ENCODE measurements at regions not wholly inside any gene's neighbourhood (a gene's known extent, or its start where the extent isn't known, plus 50 kb on each side); places are given as distances from the start of the nearest gene placed in this dataset.

- no peak overlapping the region for H3K9ac ChIP-seq (ENCODE audit: low read length)
- H3K9me3 ChIP-seq (ENCODE audit: low read length) = peaks cover 18% of the 10 kb centered on the region
- H3K4me1 ChIP-seq (ENCODE audit: low read length) = no peaks in the 10 kb centered on the region
- no peak overlapping the region for H3K4me3 ChIP-seq (ENCODE audit: low read length)
- no peaks in the 10 kb centered on the region for H3K79me2 ChIP-seq (ENCODE audit: low read length)
- H3K27ac ChIP-seq (ENCODE audit: low read length) = no peak overlapping the region
- no peak for DNase-seq
- H3K4me2 ChIP-seq (ENCODE audit: low read depth, low read length, poor library complexity, severe bottlenecking) = no peak overlapping the region
- H4K20me1 ChIP-seq (ENCODE audit: insufficient read depth, low read depth, low read length) = no peaks in the 10 kb centered on the region
- H2AFZ ChIP-seq (ENCODE audit: low read length) = no peak overlapping the region
- H3K9me2 ChIP-seq (replicated peaks; ENCODE audit: insufficient read depth, low read length) = no peaks in the 10 kb centered on the region; the same call in 1 of the 2 replicates
- no peaks in the 10 kb centered on the region for H3K27me3 ChIP-seq (ENCODE audit: low read length)
- no peaks in the 10 kb centered on the region for H3K36me3 ChIP-seq (ENCODE audit: insufficient read depth, low read length)
Measured at GRCh38 chr12:18008642-18009041, 81.4 kb downstream of the RERGL start.

DNA sequence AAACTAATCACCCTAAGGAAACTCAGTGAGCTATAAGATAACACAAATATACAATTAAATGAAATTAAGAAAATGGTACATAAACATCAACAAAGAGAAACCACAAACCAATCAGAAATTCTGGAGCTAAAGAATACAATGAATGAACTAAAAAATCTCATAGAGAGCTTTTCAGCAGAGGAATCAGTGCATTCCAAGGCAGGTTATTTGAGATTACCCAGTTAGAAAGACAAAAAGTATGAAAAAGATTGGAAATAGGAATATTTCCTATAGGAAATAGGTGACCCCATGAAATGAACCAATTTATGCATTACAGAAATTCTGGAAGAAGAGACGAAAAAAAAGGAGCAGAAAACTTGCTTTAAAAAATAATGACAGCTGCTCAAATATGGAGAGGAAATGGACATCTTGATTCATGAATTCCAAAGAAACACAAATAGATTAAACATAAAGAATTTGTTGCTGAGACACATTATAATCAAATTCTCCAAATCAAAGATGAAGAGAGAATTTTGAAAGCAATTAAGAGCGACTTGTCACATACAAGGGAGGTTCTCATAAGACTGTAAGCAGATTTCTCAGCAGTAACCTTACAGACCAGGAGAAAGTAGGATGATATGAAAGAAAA lies 90.7 kb downstream of the RERGL start:
- Histone ChIP-seq H4K20me1 (ENCODE audit: insufficient read depth, low read depth, low read length) (no peaks in the 10 kb centered on the region), H3K4me3 (ENCODE audit: low read length) (no peak overlapping the region), H3K79me2 (ENCODE audit: low read length) (no peaks in the 10 kb centered on the region), H3K27me3 (ENCODE audit: low read length) (no peaks in the 10 kb centered on the region), H3K4me1 (ENCODE audit: low read length) (no peaks in the 10 kb centered on the region), H3K9me3 (ENCODE audit: low read length) (peaks cover 44% of the 10 kb centered on the region), H3K9me2 (replicated peaks; ENCODE audit: insufficient read depth, low read length) (no peaks in the 10 kb centered on the region), H3K4me2 (ENCODE audit: low read depth, low read length, poor library complexity, severe bottlenecking) (no peak overlapping the region), H3K9ac (ENCODE audit: low read length) (no peak overlapping the region), H3K27ac (ENCODE audit: low read length) (no peak overlapping the region), H3K36me3 (ENCODE audit: insufficient read depth, low read length) (no peaks in the 10 kb centered on the region), H2AFZ (ENCODE audit: low read length) (no peak overlapping the region)
- no peak for DNase-seq

GRCh38 chr12:17992002-17992656 lies 97.9 kb downstream of the RERGL start:
- DNase-seq = peak; percentile 82
- H3K27me3 ChIP-seq (ENCODE audit: low read length) = no peaks in the 10 kb centered on the region
- no peak overlapping the region for H3K9ac ChIP-seq (ENCODE audit: low read length)
- H3K9me3 ChIP-seq (ENCODE audit: low read length) = peaks cover 8% of the 10 kb centered on the region; the same call in 1 of the 2 replicates
- no peaks in the 10 kb centered on the region for H3K36me3 ChIP-seq (ENCODE audit: insufficient read depth, low read length)
- H2AFZ ChIP-seq (ENCODE audit: low read length) = no peak overlapping the region
- no peak overlapping the region for H3K4me2 ChIP-seq (ENCODE audit: low read depth, low read length, poor library complexity, severe bottlenecking)
- no peak overlapping the region for H3K27ac ChIP-seq (ENCODE audit: low read length)
- H3K79me2 ChIP-seq (ENCODE audit: low read length) = no peaks in the 10 kb centered on the region
- H4K20me1 ChIP-seq (ENCODE audit: insufficient read depth, low read depth, low read length) = no peaks in the 10 kb centered on the region
- no peak overlapping the region for H3K4me3 ChIP-seq (ENCODE audit: low read length)
- H3K4me1 ChIP-seq (ENCODE audit: low read length) = no peaks in the 10 kb centered on the region
- H3K9me2 ChIP-seq (replicated peaks; ENCODE audit: insufficient read depth, low read length) = no peaks in the 10 kb centered on the region

DNA sequence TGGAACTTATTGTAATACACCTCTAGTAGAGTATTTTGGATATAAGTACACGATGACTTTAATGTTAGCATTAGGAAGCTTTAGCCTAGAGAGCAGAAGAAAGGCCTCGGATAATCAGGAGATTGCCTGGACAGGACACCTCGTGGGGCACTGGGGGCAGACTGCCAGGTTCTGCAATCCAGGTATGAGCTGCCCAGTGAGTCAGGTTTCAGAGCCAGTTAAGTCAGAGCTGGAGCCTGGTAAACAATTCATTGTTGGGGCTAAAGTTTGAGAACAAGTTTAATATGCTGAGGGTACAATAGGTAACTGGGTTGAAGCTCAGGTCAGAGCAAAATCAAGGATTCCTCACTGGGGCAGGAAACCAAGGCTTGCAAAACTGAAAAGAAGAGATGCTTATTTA lies 107.4 kb downstream of the RERGL start:
- no peak overlapping the region for H3K9ac ChIP-seq (ENCODE audit: low read length)
- H3K9me3 ChIP-seq (ENCODE audit: low read length) = peaks cover 26% of the 10 kb centered on the region; the same call in 1 of the 2 replicates
- no peak for DNase-seq
- no peaks in the 10 kb centered on the region for H3K9me2 ChIP-seq (replicated peaks; ENCODE audit: insufficient read depth, low read length)
- no peaks in the 10 kb centered on the region for H4K20me1 ChIP-seq (ENCODE audit: insufficient read depth, low read depth, low read length)
- H3K4me3 ChIP-seq (ENCODE audit: low read length) = no peak overlapping the region
- no peaks in the 10 kb centered on the region for H3K36me3 ChIP-seq (ENCODE audit: insufficient read depth, low read length)
- H3K27me3 ChIP-seq (ENCODE audit: low read length) = no peaks in the 10 kb centered on the region
- no peak overlapping the region for H3K27ac ChIP-seq (ENCODE audit: low read length)
- H2AFZ ChIP-seq (ENCODE audit: low read length) = no peak overlapping the region
- no peak overlapping the region for H3K4me2 ChIP-seq (ENCODE audit: low read depth, low read length, poor library complexity, severe bottlenecking)
- no peaks in the 10 kb centered on the region for H3K4me1 ChIP-seq (ENCODE audit: low read length)
- H3K79me2 ChIP-seq (ENCODE audit: low read length) = no peaks in the 10 kb centered on the region

- H2AFZ ChIP-seq (ENCODE audit: low read length) = no peak overlapping the region
- H3K4me2 ChIP-seq (ENCODE audit: low read depth, low read length, poor library complexity, severe bottlenecking) = no peak overlapping the region
- no peaks in the 10 kb centered on the region for H3K27me3 ChIP-seq (ENCODE audit: low read length)
- DNase-seq = no peak
- no peak overlapping the region for H3K4me3 ChIP-seq (ENCODE audit: low read length)
- no peak overlapping the region for H3K27ac ChIP-seq (ENCODE audit: low read length)
- H3K4me1 ChIP-seq (ENCODE audit: low read length) = no peaks in the 10 kb centered on the region
- H4K20me1 ChIP-seq (ENCODE audit: insufficient read depth, low read depth, low read length) = no peaks in the 10 kb centered on the region
- H3K9ac ChIP-seq (ENCODE audit: low read length) = no peak overlapping the region
- H3K79me2 ChIP-seq (ENCODE audit: low read length) = no peaks in the 10 kb centered on the region
- no peaks in the 10 kb centered on the region for H3K36me3 ChIP-seq (ENCODE audit: insufficient read depth, low read length)
- no peaks in the 10 kb centered on the region for H3K9me2 ChIP-seq (replicated peaks; ENCODE audit: insufficient read depth, low read length)
- peaks cover 6% of the 10 kb centered on the region for H3K9me3 ChIP-seq (ENCODE audit: low read length)
Measured at GRCh38 chr12:17976202-17976601, 113.8 kb downstream of the RERGL start.

- Histone ChIP-seq H3K4me3 (ENCODE audit: low read length) (no peak overlapping the region), H3K9me2 (replicated peaks; ENCODE audit: insufficient read depth, low read length) (no peaks in the 10 kb centered on the region), H3K4me2 (ENCODE audit: low read depth, low read length, poor library complexity, severe bottlenecking) (no peak overlapping the region), H3K27ac (ENCODE audit: low read length) (no peak overlapping the region), H3K9ac (ENCODE audit: low read length) (no peak overlapping the region), H3K4me1 (ENCODE audit: low read length) (no peaks in the 10 kb centered on the region), H3K27me3 (ENCODE audit: low read length) (no peaks in the 10 kb centered on the region), H2AFZ (ENCODE audit: low read length) (no peak overlapping the region), H3K9me3 (ENCODE audit: low read length) (peaks cover 6% of the 10 kb centered on the region), H4K20me1 (ENCODE audit: insufficient read depth, low read depth, low read length) (no peaks in the 10 kb centered on the region), H3K79me2 (ENCODE audit: low read length) (no peaks in the 10 kb centered on the region), H3K36me3 (ENCODE audit: insufficient read depth, low read length) (no peaks in the 10 kb centered on the region)
- no peak for DNase-seq
Measured at GRCh38 chr12:17975763-17976162, 114.2 kb downstream of the RERGL start.

DNA sequence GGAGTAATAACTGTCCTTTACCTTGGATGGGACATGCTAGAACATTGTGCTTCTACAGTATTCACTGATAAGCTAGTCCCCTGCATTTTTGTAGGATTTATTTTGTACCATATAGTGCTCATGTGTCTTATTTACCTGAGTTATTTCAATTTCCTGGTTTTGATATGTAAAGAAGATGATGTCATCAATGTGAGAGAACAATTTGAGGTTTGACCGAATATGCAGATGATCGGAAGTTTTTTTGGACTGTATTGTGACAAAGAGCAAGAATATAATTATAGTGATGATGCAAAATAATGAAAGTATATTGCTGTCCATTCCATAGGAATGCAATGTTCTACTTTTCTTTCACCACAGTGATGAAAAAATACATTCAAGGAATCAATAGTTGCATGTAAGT lies 114.8 kb downstream of the RERGL start:
- Histone ChIP-seq H3K27me3 (ENCODE audit: low read length) (no peaks in the 10 kb centered on the region), H3K27ac (ENCODE audit: low read length) (no peak overlapping the region), H3K36me3 (ENCODE audit: insufficient read depth, low read length) (no peaks in the 10 kb centered on the region), H3K4me2 (ENCODE audit: low read depth, low read length, poor library complexity, severe bottlenecking) (no peak overlapping the region), H2AFZ (ENCODE audit: low read length) (no peak overlapping the region), H3K9me3 (ENCODE audit: low read length) (peaks cover 8% of the 10 kb centered on the region), H3K79me2 (ENCODE audit: low read length) (no peaks in the 10 kb centered on the region), H3K4me3 (ENCODE audit: low read length) (no peak overlapping the region), H4K20me1 (ENCODE audit: insufficient read depth, low read depth, low read length) (no peaks in the 10 kb centered on the region), H3K9me2 (replicated peaks; ENCODE audit: insufficient read depth, low read length) (no peaks in the 10 kb centered on the region), H3K4me1 (ENCODE audit: low read length) (no peaks in the 10 kb centered on the region), H3K9ac (ENCODE audit: low read length) (no peak overlapping the region)
- DNase-seq = no peak

- H3K9me2 ChIP-seq (replicated peaks; ENCODE audit: insufficient read depth, low read length) = no peaks in the 10 kb centered on the region
Measured at GRCh38 chr12:17971850-17972249, 118.1 kb downstream of the RERGL start.

More at GRCh38 chr12:17971850-17972249, 118.1 kb downstream of the RERGL start:
- Histone ChIP-seq H3K27ac (ENCODE audit: low read length) (no peak overlapping the region), H3K4me1 (ENCODE audit: low read length) (no peaks in the 10 kb centered on the region), H3K4me3 (ENCODE audit: low read length) (no peak overlapping the region), H2AFZ (ENCODE audit: low read length) (no peak overlapping the region), H3K4me2 (ENCODE audit: low read depth, low read length, poor library complexity, severe bottlenecking) (no peak overlapping the region), H3K27me3 (ENCODE audit: low read length) (no peaks in the 10 kb centered on the region), H3K79me2 (ENCODE audit: low read length) (no peaks in the 10 kb centered on the region), H4K20me1 (ENCODE audit: insufficient read depth, low read depth, low read length) (no peaks in the 10 kb centered on the region), H3K9me3 (ENCODE audit: low read length) (peaks cover 15% of the 10 kb centered on the region), H3K9ac (ENCODE audit: low read length) (no peak overlapping the region), H3K36me3 (ENCODE audit: insufficient read depth, low read length) (no peaks in the 10 kb centered on the region)
- DNase-seq = no peak

Measured in Karpas-422 (cell line).